Dermis blood vessel endothelial cell (primary cell): ENCODE measurements at regions not wholly inside any gene's neighbourhood (a gene's known extent, or its start where the extent isn't known, plus 50 kb on each side); places are given as distances from the start of the nearest gene placed in this dataset.
"Not testable (repeated sequence)": the region's sequence is repeated elsewhere in the genome, so short reads cannot be mapped to it uniquely, and the experiment has no call there.

Experiments
- DNase-seq: peaks from one replicate; pipeline ENCODE4 v3.0.0; 2010

DNA sequence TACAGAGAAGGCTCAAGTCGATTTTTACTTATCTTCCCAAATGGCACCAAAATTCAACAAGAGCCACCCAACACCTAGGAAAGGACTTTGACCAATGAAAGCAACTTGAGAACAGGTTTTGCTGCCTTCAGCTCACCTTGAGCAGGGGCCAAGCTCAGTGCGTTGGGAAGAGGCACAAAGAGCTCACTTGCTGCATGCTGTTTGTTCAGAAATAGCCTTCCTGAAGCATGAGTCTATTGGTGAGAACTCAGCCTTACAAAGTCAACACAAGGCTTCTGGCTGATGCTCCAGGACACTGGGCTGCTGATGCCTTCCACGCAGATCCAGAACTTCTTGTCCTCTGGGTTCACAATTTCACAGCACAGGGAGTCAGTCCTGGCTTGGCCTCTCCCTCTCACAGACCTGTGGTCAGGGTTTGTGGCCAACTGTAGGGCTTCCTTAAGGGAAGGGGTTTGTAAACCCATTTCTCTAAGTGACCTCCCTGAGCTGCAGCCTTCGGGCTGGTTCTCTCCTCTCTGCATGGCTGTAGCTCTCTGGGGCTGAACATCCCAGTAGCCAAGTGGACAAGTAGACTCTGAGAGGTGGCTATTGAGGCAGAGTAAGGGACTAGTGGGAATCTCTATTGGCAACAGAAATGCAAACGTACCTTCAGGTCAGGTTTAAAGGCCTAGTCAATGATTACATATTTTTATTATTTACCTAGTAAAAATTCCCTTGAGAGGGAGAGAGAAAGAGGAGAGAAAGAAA is 124.7 kb upstream of the GATA6 start:
- no peak for DNase-seq

DNA sequence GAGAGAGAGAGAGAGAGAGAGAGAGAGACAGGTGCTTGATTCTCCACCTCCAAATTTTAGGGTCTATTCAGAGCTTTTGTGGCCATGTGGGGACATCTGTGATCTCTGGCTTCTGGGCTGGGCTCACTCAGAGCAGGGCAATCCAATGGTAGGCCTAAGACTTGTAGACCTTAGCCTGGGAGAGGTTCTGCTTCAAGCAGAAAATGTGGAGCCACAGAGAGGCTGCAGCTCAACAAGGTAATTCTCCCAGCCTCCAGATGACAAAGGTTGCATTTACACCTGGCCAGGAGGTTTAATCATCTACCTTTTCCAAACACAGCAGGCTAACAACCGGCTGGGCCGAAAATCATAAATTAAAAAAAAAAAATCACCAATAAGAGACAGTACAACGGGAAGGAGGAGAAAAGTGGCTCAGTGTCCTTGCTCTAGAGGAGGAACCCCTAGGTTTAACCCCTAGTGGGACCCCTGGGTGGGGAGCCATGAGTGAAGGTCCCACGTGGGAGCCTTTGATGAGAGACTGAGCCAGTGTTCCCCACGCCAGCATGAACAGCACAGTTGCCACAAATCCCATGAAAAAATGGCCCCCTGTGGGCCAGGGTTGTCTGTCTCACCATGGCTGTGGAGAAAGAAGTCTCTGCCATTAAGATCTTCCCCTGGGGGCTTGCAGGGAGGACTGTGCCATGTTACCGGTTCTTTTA is 124.0 kb upstream of the GATA6 start:
- DNase-seq, result no peak

DNA sequence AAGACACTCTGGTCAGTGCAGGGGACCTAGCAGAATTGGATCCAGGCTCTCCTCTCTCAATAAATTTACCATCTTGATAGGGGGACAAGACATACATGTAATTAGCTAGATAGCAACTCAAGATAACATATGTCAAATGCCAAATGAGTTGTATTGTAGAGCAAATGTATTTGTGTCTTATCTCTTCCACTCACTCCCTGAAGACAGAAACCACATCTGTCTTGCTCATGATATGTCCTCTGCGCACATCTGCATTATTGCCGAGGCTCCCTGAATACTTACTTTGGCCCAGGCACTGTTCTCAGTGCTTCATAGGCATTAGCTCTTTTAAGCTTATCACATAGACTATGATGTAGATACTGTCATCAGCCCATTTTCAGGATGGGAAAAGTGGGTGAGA is 122.9 kb upstream of the GATA6 start:
- no peak for DNase-seq

DNA sequence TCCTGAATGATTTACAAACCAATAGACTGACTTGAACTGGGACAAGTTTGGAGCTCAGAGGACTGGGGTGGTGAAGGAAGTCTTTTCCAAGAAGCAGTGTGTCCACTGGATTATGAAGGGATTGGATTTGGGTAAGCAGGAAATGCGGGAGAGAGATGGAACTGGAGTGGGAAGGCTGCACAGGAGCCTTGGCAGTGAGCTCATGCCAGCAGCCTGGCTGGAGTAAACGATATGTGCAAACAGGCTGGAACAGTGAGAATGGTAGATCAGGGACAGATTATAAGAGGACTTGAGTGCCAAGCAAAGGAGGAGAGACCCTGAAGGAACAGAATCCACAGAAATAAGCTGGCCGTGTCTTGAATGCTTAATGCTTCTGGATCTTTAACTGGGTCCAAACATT is 121.9 kb upstream of the GATA6 start:
- no peak for DNase-seq

DNA sequence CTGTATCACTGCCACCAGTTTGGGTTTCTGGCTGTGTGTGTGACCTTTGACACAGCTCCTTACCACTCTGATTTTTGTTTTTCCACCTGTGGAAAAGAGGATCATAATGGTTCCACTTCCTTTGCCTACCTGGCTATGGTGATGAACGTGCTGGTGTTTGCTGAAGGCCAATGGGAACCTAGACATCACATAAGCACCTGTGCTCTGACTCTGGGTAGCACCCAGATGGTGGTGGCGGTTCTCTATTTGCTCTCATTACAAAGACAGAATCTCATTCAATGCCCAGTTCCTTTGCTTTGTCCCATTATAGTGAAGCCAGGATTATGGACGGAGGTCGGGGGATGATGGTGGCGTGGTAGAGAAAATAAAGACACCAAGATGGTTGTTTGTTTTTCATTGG is 121.2 kb upstream of the GATA6 start:
- DNase-seq, result no peak

DNA sequence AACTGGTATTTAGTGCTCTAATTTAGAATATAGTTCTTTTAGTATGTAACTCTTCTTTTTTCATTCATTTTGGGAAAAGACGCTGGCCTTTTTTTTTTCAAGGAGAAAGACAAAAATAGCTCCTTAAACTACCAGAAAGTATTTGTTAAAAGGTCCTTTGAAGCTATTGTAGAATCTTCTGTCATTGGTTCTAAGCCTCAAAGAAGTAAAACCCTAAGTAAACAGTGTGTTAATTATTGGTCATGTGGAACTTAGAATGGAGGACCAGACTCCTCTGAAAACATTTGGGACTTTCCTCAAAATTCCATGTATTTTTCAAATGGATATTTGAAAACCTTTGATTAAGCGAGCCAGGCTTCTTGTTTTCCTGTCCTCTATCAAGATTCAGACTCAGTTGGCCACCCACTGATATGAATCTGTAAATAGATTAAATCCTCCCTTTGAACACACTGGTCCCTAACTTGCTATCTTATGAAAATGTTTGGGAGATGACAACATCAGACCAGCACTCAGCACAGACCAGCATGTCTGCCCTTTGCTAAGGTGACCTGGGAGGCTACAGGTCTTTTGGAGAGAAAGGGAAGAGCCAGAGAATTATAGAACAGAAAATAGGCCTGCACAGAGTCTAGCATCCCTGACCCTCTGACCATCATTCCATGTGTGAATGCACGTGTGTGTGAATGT is 120.3 kb upstream of the GATA6 start:
- DNase-seq, result no peak

DNA sequence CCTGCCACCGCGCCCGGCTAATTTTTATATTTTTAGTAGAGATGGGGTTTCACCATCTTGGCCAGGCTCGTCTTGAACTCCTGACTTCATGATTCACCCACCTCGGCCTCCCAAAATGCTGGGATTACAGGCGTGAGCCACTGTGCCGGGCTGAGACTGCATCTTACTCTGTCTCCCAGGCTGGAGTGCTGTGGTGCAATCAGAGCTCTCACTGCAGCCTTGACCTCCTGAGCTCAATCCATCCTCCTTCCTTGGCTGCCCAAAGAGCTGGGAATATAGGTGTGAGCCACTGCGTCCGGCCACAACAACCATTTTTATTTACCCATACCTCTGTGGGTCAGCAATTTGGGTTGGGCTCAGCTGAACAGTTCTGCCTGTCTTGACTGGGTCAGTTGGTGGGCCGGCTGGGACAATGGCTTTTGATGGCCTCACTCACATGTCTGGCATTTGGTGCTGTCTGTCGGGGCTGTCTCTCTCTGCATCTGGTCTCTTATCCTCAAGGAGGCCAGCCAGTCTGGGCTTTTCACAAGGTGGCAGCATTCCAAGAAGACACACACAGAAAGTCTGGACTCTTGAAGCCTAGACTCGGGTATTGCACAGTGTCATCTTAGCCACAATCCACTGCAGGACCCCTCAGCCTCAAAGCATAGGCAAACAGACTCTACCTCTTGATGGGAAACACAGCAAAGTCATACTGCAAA is 116.8 kb upstream of the GATA6 start:
- DNase-seq, result no peak

DNA sequence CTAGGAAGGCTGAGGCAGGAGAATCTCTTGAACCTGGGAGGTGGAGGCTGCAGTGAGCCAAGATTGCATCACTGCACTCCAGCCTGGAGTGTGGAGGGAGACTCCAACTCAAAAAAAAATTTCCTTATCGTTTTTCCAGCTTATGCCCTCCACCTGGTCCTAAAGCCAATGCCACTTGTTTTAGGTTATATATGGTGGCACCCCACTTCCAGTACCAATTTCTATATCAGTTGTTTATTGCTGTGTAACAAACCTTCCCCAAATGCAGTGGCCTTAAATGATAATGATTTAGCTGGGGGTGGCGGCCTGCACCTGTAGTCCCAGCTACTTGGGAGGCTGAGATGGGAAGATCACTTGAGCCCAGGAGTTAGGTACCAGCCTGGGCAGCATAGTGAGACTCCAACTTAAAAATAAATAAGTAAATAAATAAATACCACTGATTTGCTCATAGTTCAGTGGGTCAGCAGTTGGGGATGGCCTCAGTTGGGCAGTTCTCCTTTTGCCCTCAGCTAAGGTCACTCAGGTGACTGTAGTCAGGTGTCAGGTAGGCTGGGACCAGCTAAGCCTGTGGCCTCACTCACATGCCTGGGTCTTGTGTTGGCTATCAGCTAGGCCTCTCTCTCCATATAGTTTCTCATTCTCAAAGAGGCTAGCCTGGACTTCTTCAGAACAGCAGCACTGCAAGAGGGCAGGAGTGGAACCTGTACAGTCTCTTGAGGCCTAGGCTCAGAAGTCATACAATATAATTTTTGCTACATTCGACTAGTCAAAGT is 113.7 kb upstream of the GATA6 start:
- no peak for DNase-seq

DNA sequence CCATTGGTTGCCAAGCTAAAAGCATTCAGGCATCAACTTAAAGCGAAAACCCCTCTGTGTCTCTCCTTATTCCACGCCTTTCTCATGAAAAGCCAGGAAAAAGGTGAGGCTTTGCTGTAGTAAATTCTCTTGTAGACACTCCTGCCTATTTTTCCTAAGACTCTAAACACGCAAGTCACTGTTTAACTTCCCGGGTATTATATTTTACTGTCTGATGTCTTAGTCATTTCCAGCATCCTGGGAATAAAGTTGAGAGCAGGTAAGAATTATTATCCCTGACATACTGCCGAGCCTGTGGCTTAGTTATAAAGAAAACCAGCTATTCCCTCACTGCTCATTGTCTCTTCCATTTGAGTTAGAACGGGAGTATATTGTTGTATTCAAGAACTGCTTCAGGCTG is 112.4 kb upstream of the GATA6 start:
- no peak for DNase-seq

DNA sequence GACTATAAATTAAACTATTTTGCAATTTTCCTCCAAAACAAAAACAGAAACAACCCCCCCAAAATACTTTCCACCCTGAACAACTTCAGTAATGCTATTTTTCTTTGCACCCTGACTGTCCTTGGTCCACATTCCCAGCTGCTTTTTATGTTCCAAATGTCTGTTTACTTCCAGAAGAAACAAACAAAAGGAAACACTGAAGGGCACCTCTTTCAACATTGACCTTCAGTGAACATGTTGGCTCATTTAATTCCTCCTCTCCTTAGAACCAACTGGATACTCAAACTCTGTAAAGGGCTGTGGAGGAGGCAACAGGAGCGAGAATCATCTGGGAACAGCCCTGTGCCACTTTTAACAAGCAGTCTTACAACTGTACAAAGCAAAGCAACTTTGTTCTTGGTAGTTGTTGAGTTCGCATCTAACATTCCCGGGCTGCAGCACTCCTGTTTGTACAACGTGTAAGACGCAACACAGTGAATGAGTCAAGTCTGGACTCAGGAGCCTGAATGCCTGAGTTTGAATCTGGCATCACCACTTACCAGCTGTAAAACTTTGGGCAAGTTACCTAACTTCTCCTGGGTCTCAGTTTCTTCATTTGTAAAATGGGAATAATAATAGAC is 111.4 kb upstream of the GATA6 start:
- no peak for DNase-seq

DNA sequence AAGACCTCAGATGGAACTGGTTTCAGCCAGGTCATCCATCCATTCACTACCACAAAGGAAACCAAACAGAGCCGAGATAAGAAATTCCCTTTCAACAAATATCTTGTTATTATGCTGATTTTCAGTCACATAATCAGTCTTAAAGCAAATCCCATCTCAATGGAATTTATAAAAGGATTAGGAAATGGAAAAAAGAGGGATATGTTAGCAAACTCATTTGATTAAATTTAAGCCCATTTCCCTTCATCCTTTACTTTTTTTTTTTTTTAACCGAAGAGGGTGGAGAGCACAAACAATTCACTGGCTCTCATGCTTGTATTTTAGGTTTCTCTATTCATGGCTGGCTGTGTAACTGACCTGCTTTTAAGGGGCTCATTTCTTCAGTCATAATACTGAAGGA is 109.0 kb upstream of the GATA6 start:
- no peak for DNase-seq

DNA sequence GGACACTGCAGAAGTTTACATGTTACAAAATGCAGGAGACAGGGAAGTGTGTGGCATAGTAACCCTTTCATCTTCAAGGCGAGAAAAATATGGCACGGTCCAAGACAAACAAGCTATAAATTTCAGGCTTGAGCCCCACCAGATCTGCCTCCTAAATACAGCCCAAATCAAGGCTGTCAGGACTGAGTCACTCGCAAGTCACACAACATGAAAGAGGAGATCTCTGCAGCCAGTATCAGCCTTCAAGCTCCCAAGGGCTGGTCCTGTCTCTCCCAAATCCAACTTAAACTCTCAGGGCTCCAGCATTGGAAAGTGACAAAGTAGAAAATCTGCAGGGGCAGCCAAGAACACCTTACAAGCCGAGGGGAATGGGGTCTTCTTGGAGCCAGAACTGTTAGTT is 106.3 kb upstream of the GATA6 start:
- no peak for DNase-seq

DNA sequence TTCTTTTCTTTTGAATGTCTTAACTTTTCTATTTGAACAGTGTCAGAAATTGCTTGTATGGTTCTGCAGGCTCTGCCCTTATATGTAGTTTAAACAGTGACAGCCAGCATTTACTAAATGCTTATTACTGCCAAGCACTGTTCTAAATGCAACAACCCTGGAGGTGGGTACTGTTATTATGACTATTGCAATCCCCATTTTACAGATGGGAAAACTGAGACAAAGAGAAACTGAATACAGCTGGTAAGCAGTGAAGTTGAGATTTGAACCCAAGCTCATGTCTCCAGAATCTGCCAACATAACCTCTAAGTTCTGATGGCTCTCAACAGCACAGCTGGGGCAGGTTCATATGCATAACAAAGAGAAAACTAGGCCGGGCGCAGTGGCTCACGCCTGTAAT is 105.7 kb upstream of the GATA6 start:
- DNase-seq, result no peak

DNA sequence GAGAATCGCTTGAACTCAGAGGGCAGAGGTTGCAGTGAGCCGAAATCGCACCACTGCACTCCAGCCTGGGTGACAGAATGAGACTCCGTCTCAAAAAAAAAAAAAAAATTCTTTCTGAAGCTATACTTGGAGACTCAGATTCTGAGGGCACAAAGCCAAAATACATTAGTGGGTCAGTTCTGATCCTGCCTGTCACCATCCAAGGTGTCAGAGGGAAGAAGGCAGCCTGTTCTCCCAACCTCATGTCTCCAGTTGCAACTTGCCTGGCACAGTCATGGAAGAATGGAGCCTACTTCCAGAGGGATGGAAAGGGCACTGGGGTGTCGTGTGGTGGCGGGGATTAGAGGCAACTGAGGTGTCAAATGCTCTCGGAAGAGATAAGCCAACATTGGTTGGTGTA is 104.8 kb upstream of the GATA6 start:
- DNase-seq, result no peak

DNA sequence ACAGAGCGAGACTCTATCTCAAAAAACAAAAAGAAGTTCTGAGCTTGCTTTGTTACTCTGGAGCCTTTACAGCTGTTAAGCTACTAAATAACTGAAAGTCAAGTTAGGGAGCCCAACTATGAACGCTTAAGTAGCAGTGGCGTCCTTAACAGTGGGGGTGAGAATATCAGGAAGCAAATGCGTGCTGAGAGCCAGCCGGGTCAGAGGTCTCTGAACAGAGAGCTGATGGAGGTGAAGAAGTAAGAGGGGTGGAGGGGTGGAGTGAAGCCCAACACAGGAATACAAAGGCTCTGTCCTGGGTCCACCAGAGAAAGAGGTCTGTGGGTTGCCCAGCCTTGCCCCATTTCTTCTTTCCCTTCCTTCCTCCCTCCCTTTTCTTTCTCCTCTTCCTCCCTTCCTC is 104.1 kb upstream of the GATA6 start:
- no peak for DNase-seq

DNA sequence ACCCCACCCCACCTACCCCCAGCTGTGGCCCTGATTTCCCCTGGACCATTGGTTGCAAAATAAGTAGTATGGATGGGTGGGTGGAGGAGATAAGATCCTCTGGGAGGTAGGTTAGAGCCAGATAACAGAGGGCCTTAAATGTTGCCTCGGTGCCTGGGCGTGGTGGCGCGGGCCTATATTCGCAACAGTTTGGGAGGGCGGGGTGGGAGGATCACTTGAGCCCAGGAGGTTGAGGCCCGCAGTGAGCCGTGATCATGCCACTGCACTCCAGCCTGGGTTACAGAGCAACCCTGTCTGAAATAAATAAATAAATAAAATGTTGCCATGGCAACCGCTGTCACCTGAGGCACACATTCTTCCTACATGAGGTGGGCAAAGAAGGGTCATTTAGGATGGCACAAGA is 103.3 kb upstream of the GATA6 start:
- no peak for DNase-seq

DNA sequence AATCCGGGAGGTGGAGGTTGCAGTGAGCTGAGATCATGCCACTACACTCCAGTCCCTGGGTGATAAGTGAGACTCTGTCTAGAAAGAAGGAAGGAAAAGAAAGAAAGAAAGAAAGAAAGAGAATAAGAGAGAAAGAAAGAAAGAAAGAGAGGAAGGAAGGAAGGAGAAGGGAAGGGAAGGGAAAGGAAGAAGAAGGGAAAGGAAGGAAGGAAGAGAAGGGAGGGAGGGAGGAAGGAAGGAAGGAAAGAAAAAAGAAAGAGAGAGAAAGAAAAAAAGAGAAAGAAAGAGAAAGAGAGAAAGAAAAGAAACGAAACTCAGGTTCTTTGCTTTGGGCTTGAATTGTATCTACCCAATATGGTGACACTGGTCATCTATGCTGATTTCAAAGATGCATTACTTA is 102.3 kb upstream of the GATA6 start:
- DNase-seq, result no peak

DNA sequence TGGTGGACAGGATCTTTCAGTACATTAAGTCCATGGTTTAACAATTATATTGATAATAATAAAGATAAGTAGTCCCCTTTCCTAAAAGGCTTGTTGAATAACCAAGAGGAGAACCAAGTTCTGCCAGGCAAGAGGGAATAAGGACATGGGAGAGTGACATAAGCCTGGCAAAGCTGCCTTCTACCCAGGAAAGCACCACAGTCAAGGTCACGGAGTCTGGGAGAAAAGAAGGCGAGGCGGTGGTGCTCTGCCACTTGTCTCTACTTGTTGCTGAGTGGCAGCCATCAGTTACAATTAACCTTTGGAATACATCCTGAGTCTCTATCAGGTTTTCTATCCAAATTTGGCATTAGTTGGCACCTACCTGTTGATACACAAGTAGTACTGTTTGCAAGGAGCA is 101.7 kb upstream of the GATA6 start:
- DNase-seq, result no peak

DNA sequence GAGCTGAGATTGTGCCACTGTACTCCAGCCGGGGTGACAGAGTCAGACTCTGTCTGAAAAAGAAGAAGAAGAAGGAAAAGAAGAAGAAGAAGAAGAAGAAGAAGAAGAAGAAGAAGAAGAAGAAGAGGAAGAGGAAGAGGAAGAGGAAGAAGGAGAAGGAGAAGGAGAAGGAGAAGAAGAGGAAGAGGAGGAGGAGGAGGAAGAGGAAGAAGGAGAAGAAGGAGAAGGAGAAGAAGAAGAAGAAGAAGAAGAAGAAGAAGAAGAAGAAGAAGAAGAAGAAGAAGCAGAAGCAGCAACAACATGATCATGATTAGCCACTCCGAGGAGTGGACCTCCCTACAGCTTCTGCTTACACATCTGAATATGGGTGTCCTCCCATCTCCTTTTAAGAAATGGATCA is 100.6 kb upstream of the GATA6 start:
- DNase-seq, result not testable (repeated sequence)

DNA sequence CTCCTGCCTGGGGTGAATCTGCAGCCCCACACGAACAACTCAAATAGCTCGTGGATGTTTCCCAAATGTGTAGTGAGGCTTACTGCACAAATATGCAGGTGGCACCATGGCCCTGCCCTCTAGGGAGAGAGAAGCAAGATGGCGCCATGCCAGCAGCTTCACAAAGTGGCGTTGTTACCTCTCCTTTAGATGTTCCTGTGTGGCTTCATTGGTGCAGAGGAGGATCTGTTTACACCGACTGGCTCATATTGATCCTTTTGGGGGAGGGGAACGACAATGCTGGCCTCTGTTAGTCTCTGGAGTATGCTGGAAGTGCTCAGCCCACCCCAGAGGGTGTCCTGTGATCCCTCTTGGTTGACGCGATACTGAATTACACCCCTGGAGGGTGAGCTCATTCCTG is 99.5 kb upstream of the GATA6 start:
- DNase-seq, result no peak

DNA sequence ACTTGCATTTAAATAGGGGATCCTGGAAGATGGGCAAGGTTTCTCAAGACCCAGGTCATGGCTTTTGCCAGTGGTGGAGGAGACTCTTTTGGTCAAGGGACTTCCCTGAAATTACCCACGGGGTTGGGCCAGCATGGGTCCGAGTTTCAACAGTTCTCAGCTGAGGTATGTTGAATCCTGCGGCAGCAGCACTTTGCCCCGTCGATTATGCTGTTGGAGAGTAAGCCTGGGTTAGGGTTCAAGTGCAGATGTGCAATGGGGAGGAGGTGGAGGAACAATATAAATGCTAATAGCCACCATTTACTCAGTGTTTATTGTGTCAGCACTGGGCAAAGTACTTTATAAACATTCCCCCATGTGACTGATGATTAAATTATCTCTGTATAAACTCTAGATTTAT is 96.0 kb upstream of the GATA6 start:
- DNase-seq, result no peak
